GM12864 (cell line): ENCODE measurements at regions not wholly inside any gene's neighbourhood (a gene's known extent, or its start where the extent isn't known, plus 50 kb on each side); places are given as distances from the start of the nearest gene placed in this dataset.

Experiments used
- DNase-seq: peaks from one replicate; pipeline ENCODE4 v3.0.0-alpha.2; 2011; ENCODE audit warnings: low read depth
- H3K4me3 ChIP-seq: 2 replicates; pipeline ENCODE4 v1.5.1; 2011; ENCODE audit warnings: mild to moderate bottlenecking, low read depth, low read length, control low read depth
- TF ChIP-seq, protein P1 (sequence below): IDR thresholded peaks from 2 replicates; pipeline ENCODE4 v1.5.1; 2011; ENCODE audit warnings: low read depth, mild to moderate bottlenecking, moderate library complexity, low read length, control low read depth, inconsistent platforms; ENCODE audit errors: missing control alignments

DNA sequence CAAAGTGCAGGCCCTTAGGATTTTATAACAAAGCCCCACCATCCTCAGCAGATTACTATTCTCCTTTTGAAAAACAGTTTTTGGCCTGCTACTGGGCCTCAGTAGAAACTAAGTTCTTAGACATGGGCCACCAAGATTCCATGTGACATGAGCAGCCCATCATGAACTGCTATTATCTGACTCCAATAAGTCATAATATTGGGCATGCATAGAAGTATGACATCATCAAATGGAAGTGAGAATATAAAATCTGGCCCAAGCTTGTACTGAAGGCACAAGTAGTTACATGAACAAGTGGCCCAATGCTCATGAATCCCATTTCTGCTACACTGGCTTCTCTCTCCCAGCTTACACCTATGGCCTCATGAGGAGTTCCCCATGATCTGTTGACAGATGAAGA, 404.8 kb downstream of the EPHA5 start:
- TF ChIP-seq, protein P1, sequence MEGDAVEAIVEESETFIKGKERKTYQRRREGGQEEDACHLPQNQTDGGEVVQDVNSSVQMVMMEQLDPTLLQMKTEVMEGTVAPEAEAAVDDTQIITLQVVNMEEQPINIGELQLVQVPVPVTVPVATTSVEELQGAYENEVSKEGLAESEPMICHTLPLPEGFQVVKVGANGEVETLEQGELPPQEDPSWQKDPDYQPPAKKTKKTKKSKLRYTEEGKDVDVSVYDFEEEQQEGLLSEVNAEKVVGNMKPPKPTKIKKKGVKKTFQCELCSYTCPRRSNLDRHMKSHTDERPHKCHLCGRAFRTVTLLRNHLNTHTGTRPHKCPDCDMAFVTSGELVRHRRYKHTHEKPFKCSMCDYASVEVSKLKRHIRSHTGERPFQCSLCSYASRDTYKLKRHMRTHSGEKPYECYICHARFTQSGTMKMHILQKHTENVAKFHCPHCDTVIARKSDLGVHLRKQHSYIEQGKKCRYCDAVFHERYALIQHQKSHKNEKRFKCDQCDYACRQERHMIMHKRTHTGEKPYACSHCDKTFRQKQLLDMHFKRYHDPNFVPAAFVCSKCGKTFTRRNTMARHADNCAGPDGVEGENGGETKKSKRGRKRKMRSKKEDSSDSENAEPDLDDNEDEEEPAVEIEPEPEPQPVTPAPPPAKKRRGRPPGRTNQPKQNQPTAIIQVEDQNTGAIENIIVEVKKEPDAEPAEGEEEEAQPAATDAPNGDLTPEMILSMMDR = no peak
- DNase-seq = no peak
- no peak overlapping the region for H3K4me3 ChIP-seq

DNA sequence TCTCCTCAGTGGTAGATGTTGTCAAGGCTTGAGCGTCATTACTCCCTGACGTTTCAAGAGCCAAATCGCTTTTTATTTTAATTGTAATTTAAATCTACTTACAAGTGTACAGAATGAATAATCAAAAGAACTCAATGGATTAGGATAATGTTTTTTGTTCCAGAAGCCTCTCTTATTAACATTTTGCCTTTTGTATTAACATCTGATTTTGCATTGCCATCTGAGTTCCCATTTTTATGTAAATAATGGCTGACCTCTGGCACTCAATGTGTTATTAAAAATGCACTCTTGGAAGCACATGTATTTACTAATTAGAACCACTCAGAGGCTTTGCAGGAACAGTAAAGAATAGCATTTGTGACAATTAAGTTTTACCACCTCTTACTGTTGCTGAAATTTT, 411.0 kb downstream of the EPHA5 start:
- H3K4me3 ChIP-seq = no peak overlapping the region
- TF ChIP-seq, protein P1 = no peak
- DNase-seq = no peak

DNA sequence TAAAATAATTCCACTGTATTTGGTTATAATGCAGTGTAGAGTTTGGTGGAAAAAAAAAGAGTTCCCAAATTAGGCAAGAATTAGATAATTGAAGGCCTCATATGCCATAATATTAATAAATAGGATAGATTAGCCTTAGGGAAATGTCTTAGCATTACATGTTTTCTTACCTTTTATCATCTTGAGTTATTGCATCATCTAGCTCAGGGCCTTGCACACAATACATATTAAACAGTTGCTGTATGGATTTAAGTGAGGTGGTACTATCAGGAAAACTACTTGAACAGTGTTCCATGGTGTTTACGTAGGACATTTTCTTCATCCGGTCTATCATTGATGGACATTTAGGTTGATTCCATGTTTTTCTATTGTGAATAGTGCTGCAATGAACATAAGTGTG, 419.4 kb downstream of the EPHA5 start:
- no peak for DNase-seq
- TF ChIP-seq, protein P1 = no peak
- H3K4me3 ChIP-seq = no peak overlapping the region

DNA sequence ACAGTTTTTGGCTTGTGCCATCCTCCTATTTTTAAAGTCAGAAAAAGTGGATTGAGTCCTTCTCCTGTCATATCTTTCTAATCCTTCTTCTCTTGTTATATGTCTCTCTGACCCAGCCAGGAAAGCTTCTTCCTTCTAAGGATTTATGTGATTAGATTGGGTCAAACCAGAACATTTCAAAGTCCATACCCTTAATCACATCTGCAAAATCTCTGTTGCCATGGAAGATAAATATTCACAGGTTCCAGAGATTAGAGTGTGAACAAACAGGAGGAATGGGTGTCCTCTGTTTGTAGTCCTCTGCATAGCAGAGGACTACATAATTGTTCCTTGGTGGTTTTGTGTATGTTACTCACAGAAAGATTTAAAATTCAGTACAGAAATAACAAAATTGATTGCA, 421.2 kb downstream of the EPHA5 start:
- DNase-seq = no peak
- TF ChIP-seq, protein P1 = no peak
- no peak overlapping the region for H3K4me3 ChIP-seq

DNA sequence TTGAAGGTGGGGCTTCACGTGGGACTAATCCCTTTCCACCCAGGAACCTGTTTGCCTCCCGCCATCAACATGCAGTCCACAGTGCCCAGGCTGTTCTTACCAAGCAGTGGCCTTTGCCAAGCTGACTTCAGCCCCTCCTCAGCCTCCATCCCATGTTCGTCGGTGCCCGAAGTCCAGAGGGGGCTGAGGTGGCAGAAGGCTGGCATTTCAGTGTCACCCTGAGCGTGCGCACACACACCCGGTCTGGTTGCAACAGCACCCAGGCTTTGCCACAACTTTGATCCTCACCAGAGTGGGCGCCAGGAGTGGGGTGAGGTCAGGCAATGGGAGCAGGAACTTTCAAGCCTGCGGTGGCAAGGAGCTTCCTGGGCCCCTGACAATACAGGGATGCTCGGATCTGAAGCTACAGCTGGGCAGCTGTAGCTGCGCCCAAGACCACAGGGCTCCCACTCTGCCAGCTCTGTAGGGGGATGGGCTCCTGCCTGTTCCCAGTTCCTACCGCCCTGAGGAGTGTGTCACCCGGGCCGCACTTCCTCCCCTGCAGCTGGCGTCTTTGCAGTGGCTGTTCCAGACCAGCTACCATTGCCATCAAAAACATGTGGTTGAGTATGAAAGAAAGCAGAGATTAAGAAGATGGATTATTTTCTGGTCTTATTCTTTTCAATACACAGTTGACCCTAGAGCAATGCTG, 428.0 kb downstream of the EPHA5 start:
- no peak overlapping the region for H3K4me3 ChIP-seq
- TF ChIP-seq, protein P1 = no peak
- no peak for DNase-seq

DNA sequence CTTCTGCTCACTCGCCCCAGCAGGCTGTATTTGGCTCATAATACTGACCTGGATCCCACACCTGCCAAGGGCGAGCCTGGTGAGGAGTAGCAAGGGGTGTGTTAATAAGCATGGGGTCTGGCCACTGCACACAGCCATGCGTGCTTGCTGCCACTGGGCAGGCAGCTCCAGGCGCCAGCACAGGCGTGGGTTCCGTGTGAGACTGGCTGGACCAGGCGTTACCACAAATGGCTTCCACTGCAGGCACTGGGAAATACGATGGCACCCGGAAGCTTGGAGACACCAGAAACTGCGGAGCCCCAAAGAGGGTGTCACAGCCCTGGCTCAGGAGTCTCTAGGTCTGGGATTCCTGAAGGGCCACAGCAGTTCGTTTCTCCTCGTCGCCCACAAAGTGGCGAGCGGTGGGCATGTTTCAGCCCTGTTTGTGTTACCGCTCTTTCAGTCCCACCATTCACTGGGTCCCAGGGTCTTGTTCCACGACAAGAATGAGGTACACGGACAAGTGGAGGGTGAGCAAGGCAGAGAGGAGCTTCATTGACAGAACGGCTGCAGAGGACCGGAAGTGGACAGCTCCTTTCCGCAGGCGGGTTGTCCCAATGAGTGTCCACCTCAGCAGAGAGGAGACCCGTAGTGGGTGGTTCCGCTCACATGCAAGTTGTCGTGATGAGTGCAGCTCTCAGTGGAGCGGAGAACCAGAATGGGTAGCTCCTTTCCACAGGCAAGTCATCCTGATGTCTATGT, 428.9 kb downstream of the EPHA5 start:
- DNase-seq = no peak
- H3K4me3 ChIP-seq = no peak overlapping the region
- TF ChIP-seq, protein P1 = no peak
